MCF 10A (cell line): ENCODE measurements at regions not wholly inside any gene's neighbourhood (a gene's known extent, or its start where the extent isn't known, plus 50 kb on each side); places are given as distances from the start of the nearest gene placed in this dataset.

Experiments used
- BruUV-seq: library from RNA; stranded (reverse); fragments of 400-500 nt; replicated peaks from 2 replicates; lab custom pipeline; 2021; lab: Mats Ljungman, UMichigan
- CTCF ChIA-PET: fragments of 300-600 bp; sonication (Branson Sonifier 250); formaldehyde crosslinking; extraction: SDS; loops from one replicate; lab custom pipeline; 2021; ENCODE audit warnings: antibody characterized with exemption, inconsistent platforms; lab: Yijun Ruan, JAX
- POLR2A ChIA-PET: fragments of 300-600, 350-650 bp; sonication (Branson Sonifier 250); formaldehyde crosslinking; extraction: SDS; loops from one replicate; lab custom pipeline; 2020; ENCODE audit warnings: antibody characterized with exemption, inconsistent platforms; lab: Yijun Ruan, JAX
- DNase-seq: peaks from one replicate; pipeline ENCODE4 v3.0.0-alpha.2; 2018; ENCODE audit not compliant: unreplicated experiment
- H3K27ac Mint-ChIP-seq: one replicate; pipeline ENCODE4 v1.8.0; 2022; ENCODE audit warnings: mild to moderate bottlenecking, low read depth, mixed read lengths; ENCODE audit not compliant: unreplicated experiment
- H3K27me3 Mint-ChIP-seq: one replicate; pipeline ENCODE4 v1.8.0; 2022; ENCODE audit warnings: mixed read lengths; ENCODE audit not compliant: insufficient read depth, unreplicated experiment
- H3K36me3 Mint-ChIP-seq: one replicate; pipeline ENCODE4 v1.8.0; 2022; ENCODE audit warnings: mild to moderate bottlenecking, moderate library complexity, mixed read lengths; ENCODE audit not compliant: insufficient read depth, unreplicated experiment
- H3K4me1 Mint-ChIP-seq: one replicate; pipeline ENCODE4 v1.8.0; 2022; ENCODE audit warnings: mixed read lengths; ENCODE audit not compliant: insufficient read depth, unreplicated experiment
- H3K4me3 Mint-ChIP-seq: one replicate; pipeline ENCODE4 v1.8.0; 2022; ENCODE audit warnings: mild to moderate bottlenecking, moderate library complexity, mixed read lengths; ENCODE audit not compliant: unreplicated experiment
- H3K9me3 Mint-ChIP-seq: one replicate; pipeline ENCODE4 v1.8.0; 2022; ENCODE audit warnings: mixed read lengths; ENCODE audit not compliant: unreplicated experiment
- CTCF ChIP-seq: fragments of 200-600 bp; IDR thresholded peaks from one replicate; pipeline ENCODE4 v1.8.0; 2022; ENCODE audit warnings: antibody characterized with exemption, mild to moderate bottlenecking; ENCODE audit not compliant: unreplicated experiment
- intact Hi-C: fragments of 100-400 bp; cut with micrococcal nuclease; formaldehyde crosslinking; loops from 2 replicates; pipeline ENCODE4 v1.14.1; 2022

- no peak overlapping the region for H3K4me3 Mint-ChIP-seq
- no peaks in the 10 kb centered on the region for H3K4me1 Mint-ChIP-seq
- no peak overlapping the region for H3K27ac Mint-ChIP-seq
- intact Hi-C loops, result no loop called here
- no peak for TF ChIP-seq CTCF
- no peaks in the 10 kb centered on the region for H3K27me3 Mint-ChIP-seq
- H3K9me3 Mint-ChIP-seq, result no peaks in the 10 kb centered on the region
- DNase-seq, result no peak
- ChIA-PET CTCF (no interaction called here), POLR2A (no interaction called here)
- H3K36me3 Mint-ChIP-seq, result no peaks in the 10 kb centered on the region
- BruUV-seq, result no TSS peak
These were observed 397.3 kb downstream of the GRB14 start for GRCh38 chr2:164224007-164224406.

- no TSS peak for BruUV-seq
- no peak overlapping the region for H3K27ac Mint-ChIP-seq
- ChIA-PET POLR2A (no interaction called here), CTCF (interaction anchor here (0.7 kb wide), 1 partner anchor 875 kb away, joined by 3 read pairs; no protein-coding TSS in a partner anchor)
- no peaks in the 10 kb centered on the region for H3K9me3 Mint-ChIP-seq
- TF ChIP-seq CTCF, result no peak
- intact Hi-C loops, result no loop called here
- no peaks in the 10 kb centered on the region for H3K36me3 Mint-ChIP-seq
- no peak for DNase-seq
- no peaks in the 10 kb centered on the region for H3K4me1 Mint-ChIP-seq
- no peak overlapping the region for H3K4me3 Mint-ChIP-seq
- H3K27me3 Mint-ChIP-seq, result no peaks in the 10 kb centered on the region
These were observed 399.8 kb downstream of the GRB14 start for GRCh38 chr2:164221473-164221872.

- Mint-ChIP-seq H3K4me1 (no peaks in the 10 kb centered on the region), H3K9me3 (no peaks in the 10 kb centered on the region), H3K27ac (no peak overlapping the region), H3K4me3 (no peak overlapping the region), H3K36me3 (no peaks in the 10 kb centered on the region), H3K27me3 (no peaks in the 10 kb centered on the region)
- intact Hi-C loops, result no loop called here
- no peak for DNase-seq
- ChIA-PET CTCF (interaction anchor here (0.6 to 0.8 kb wide), 2 partner anchors 24 to 319 kb away, joined by 3 to 4 read pairs; no protein-coding TSS in a partner anchor), POLR2A (interaction anchor here (1.1 kb wide), 1 partner anchor 37 kb away, joined by 3 read pairs; no protein-coding TSS in a partner anchor)
- BruUV-seq, result no TSS peak
- TF ChIP-seq CTCF, result no peak
These were observed 401.0 kb downstream of the GRB14 start for GRCh38 chr2:164220265-164220664.

- H3K36me3 Mint-ChIP-seq, result no peaks in the 10 kb centered on the region
- no peaks in the 10 kb centered on the region for H3K27me3 Mint-ChIP-seq
- DNase-seq, result no peak
- ChIA-PET POLR2A (no interaction called here), CTCF (no interaction called here)
- H3K4me1 Mint-ChIP-seq, result no peaks in the 10 kb centered on the region
- no peak overlapping the region for H3K4me3 Mint-ChIP-seq
- intact Hi-C loops, result no loop called here
- no peak overlapping the region for H3K27ac Mint-ChIP-seq
- no peaks in the 10 kb centered on the region for H3K9me3 Mint-ChIP-seq
- BruUV-seq, result no TSS peak
- TF ChIP-seq CTCF, result no peak
These were observed 407.4 kb downstream of the GRB14 start for GRCh38 chr2:164213916-164214315.
